ENCODE measurements at regions not wholly inside any gene's neighbourhood (a gene's known extent, or its start where the extent isn't known, plus 50 kb on each side); places are given as distances from the start of the nearest gene placed in this dataset.

DNA sequence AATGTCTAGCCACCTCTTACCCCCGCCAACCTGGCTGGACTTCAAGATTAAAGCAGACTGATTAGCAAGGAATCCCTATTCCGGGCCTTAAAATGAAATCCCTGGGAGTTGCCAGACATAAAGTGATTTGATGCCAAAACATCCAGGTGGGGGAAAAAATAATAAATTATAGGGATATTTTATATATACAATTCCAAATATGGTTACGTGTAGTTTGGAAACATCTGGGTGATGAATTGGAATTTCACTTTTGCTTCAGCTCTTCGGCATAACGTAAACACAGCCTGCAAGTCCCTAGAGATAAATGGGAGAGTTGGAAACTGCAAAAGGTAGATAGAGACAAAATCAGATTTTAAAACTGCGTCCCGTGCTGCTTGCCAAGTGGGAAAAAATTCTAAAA is 545.5 kb upstream of the MDFIC2 start:
- H3K27me3 ChIP-seq = no peaks in the 10 kb centered on the region
- no peaks in the 10 kb centered on the region for H3K36me3 ChIP-seq
- no peak for DNase-seq
- no peak overlapping the region for H3K27ac ChIP-seq
- H3K4me1 ChIP-seq = no peaks in the 10 kb centered on the region
- H3K4me3 ChIP-seq = no peak overlapping the region
- intact Hi-C loops (cut with DNase I; ENCODE audit: low total_unique reads) = no loop called here
- no peaks in the 10 kb centered on the region for H3K9me3 ChIP-seq
- TF ChIP-seq POLR2A (IDR thresholded peaks at IDR 0.05) = no peak
- TF ChIP-seq, protein P1, sequence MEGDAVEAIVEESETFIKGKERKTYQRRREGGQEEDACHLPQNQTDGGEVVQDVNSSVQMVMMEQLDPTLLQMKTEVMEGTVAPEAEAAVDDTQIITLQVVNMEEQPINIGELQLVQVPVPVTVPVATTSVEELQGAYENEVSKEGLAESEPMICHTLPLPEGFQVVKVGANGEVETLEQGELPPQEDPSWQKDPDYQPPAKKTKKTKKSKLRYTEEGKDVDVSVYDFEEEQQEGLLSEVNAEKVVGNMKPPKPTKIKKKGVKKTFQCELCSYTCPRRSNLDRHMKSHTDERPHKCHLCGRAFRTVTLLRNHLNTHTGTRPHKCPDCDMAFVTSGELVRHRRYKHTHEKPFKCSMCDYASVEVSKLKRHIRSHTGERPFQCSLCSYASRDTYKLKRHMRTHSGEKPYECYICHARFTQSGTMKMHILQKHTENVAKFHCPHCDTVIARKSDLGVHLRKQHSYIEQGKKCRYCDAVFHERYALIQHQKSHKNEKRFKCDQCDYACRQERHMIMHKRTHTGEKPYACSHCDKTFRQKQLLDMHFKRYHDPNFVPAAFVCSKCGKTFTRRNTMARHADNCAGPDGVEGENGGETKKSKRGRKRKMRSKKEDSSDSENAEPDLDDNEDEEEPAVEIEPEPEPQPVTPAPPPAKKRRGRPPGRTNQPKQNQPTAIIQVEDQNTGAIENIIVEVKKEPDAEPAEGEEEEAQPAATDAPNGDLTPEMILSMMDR (IDR thresholded peaks at IDR 0.05) = no peak

DNA sequence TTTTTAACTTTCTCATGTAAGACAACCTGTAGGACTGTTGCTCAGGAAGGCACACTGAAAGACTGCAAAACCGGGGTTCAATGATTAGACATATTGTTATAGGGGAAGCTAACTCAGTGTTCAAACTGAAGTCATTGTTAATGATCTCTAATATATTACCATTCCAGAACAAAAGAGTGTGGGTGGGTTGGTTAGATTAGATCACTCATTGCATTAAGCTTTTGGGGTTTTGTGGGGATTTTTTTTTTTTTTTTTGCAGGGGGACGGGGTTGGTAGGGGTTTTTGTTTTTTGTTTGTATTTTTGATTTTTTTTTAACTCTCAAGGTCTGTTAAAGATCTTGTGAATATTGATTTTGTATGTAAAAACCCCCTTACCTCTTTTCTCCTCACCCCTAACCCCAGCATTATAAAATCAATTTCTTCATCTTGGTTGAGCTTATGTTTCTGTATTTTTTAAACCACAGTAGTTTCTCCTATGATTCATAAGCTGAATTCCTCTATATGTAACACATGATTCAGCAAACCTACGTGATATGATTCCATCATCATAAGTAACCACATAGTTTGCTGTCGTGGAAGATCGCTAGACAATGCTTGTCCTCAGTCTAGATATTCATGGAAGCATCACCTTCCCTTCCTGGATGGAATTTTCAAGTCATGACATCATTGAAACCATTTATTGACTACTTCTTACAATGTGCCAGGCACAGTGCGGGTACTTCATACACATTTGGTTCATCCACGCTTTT is 544.1 kb upstream of the MDFIC2 start:
- Histone ChIP-seq H3K27me3 (no peaks in the 10 kb centered on the region), H3K9me3 (no peaks in the 10 kb centered on the region), H3K4me3 (no peak overlapping the region), H3K36me3 (no peaks in the 10 kb centered on the region), H3K4me1 (no peaks in the 10 kb centered on the region), H3K27ac (no peak overlapping the region)
- intact Hi-C loops (cut with DNase I; ENCODE audit: low total_unique reads) = no loop called here
- DNase-seq = no peak
- TF ChIP-seq, protein P1 (IDR thresholded peaks at IDR 0.05) = no peak
- no peak for TF ChIP-seq POLR2A (IDR thresholded peaks at IDR 0.05)

DNA sequence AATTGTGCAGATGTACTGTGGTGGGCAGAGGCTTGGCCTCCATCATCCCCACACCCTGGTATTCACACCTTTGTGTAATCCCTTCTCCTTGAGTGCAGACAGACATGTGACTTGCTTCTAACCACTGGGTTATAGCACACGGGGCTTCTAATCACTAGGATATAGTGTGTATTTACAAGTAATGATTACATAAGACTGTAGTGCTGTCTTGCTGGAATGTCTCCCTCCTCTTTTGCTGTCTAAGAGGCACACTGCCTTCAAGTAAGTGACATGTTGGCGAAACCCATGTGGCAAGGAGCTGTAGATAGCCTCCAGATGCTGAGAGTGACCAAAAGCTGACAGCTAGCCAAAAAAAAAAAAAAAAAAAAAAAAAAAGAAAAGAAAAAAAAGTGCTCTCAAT is 542.7 kb upstream of the MDFIC2 start:
- no peaks in the 10 kb centered on the region for H3K27me3 ChIP-seq
- no peak for DNase-seq
- TF ChIP-seq, protein P1 (IDR thresholded peaks at IDR 0.05) = no peak
- TF ChIP-seq POLR2A (IDR thresholded peaks at IDR 0.05) = no peak
- H3K4me3 ChIP-seq = no peak overlapping the region
- no peaks in the 10 kb centered on the region for H3K9me3 ChIP-seq
- H3K27ac ChIP-seq = no peak overlapping the region
- H3K36me3 ChIP-seq = no peaks in the 10 kb centered on the region
- intact Hi-C loops (cut with DNase I; ENCODE audit: low total_unique reads) = no loop called here
- no peaks in the 10 kb centered on the region for H3K4me1 ChIP-seq

DNA sequence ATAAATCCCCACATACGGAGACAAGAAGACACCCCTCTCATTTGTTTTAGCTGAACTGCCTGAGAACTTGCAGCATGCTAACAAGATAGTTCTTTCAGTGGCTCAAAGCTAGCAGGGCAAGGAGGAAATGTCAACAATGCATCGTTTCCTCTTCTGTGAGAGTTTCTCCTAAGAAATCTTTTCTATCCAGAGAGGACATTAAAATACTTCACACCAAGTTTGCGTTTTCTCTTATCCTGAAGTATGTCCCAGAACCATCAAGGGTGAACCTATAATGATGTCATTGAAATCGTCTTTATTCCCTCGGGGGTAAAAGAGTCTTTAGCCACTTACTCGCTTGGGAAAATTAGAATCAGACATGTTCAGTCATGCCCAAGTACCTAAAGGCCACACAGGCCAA is 541.7 kb upstream of the MDFIC2 start:
- DNase-seq = no peak
- H3K4me1 ChIP-seq = no peaks in the 10 kb centered on the region
- intact Hi-C loops (cut with DNase I; ENCODE audit: low total_unique reads) = no loop called here
- no peak overlapping the region for H3K27ac ChIP-seq
- TF ChIP-seq POLR2A (IDR thresholded peaks at IDR 0.05) = no peak
- TF ChIP-seq, protein P1 (IDR thresholded peaks at IDR 0.05) = no peak
- no peaks in the 10 kb centered on the region for H3K27me3 ChIP-seq
- no peaks in the 10 kb centered on the region for H3K9me3 ChIP-seq
- H3K36me3 ChIP-seq = no peaks in the 10 kb centered on the region
- no peak overlapping the region for H3K4me3 ChIP-seq

DNA sequence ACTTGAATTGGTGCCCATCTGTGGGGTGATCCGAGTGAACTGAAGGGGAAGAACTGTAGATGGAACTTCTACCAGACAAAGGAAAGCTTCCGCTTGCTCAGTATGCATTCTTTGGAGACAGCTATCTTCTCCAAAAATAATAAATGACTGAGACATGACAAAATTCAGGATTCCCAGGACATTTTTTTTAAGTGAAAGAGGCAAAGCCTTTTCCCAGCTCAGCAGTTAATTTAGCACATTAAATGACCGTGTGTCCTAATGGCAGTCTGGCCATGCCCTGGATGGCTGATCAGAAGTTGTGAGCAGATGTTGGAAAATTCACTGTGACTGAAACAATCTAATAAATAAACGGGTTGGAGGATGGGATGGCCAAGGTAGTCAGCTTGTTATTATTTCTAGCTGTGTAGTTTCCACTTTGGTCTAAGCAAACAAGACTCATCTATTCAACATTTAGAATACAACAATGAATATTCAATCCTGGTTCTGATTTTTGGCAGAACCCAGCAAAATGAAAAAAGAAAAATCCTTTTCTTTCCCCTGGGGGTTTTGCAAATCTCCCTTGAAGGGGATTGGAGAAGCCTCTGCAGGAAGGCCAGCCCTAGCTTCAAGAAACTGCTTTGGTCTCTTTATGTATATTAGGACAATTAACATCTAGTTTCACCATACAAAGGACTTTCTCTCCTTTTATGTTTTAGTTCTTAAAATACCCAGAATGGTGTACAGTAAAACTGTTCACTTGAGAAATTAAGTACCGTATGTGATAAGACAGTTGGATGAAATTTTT is 540.9 kb upstream of the MDFIC2 start:
- DNase-seq = no peak
- no peak for TF ChIP-seq POLR2A (IDR thresholded peaks at IDR 0.05)
- TF ChIP-seq, protein P1 (IDR thresholded peaks at IDR 0.05) = no peak
- intact Hi-C loops (cut with DNase I; ENCODE audit: low total_unique reads) = no loop called here
- Histone ChIP-seq H3K27me3 (no peaks in the 10 kb centered on the region), H3K4me3 (no peak overlapping the region), H3K36me3 (no peaks in the 10 kb centered on the region), H3K27ac (no peak overlapping the region), H3K4me1 (no peaks in the 10 kb centered on the region), H3K9me3 (no peaks in the 10 kb centered on the region)

All from uterus (tissue), 3 donors.